ENCODE measurements at regions not wholly inside any gene's neighbourhood (a gene's known extent, or its start where the extent isn't known, plus 50 kb on each side); places are given as distances from the start of the nearest gene placed in this dataset.

- ChIA-PET POLR2A (no interaction called here), CTCF (interaction anchor here (1.5 kb wide), 1 partner anchor 12 kb away, joined by 5 read pairs; no protein-coding TSS in a partner anchor), RAD21 (ENCODE audit: low non-redundant PET in 1 of 2, low total read pairs in 2 of 2, uncharacterized antibody in 2 of 2, unreplicated experiment in 2 of 2) (no interaction called here)
- H4K20me1 ChIP-seq (ENCODE audit: insufficient read depth) = no peaks in the 10 kb centered on the region
- H3K4me2 ChIP-seq (ENCODE audit: low read length) = no peak overlapping the region
- H3K27me3 ChIP-seq (ENCODE audit: insufficient read depth, low read length) = no peaks in the 10 kb centered on the region
- intact Hi-C loops (cut with micrococcal nuclease) = no loop called here
- H3K79me2 ChIP-seq (ENCODE audit: insufficient read depth, low read length) = no peaks in the 10 kb centered on the region
- no peaks in the 10 kb centered on the region for H3K36me3 ChIP-seq (ENCODE audit: control insufficient read depth in 1 of 2, insufficient read depth in 2 of 2, low read length in 2 of 2)
- no TSS peak for BruUV-seq (replicated peaks)
- H2AFZ ChIP-seq (ENCODE audit: low read depth, low read length, poor library complexity, severe bottlenecking) = peak overlapping the region; percentile 52
- TF ChIP-seq ATF3 (IDR thresholded peaks at IDR 0.05) = no peak
- no peak for TF ChIP-seq EZH2phosphoT487 (IDR thresholded peaks at IDR 0.05; ENCODE audit: borderline replicate concordance)
- TF ChIP-seq EZH2 (IDR thresholded peaks at IDR 0.05) = no peak
- no peak for TF ChIP-seq RAD21 (IDR thresholded peaks at IDR 0.05; ENCODE audit: low read depth)
- no peak for TF ChIP-seq ZBTB33 (IDR thresholded peaks at IDR 0.05; ENCODE audit: extremely low read depth, insufficient replicate concordance, low read length)
- TF ChIP-seq POLR2AphosphoS5 (IDR thresholded peaks at IDR 0.05; ENCODE audit: low read depth, low read length) = no peak
- TF ChIP-seq MAX (IDR thresholded peaks at IDR 0.05) = no peak
- no peak for TF ChIP-seq POLR2A (IDR thresholded peaks at IDR 0.05; ENCODE audit: borderline replicate concordance, extremely low read depth, insufficient read depth, insufficient read length)
- TF ChIP-seq EGR1 (IDR thresholded peaks at IDR 0.05; ENCODE audit: low read depth) = no peak
- no peak for TF ChIP-seq YY1 (IDR thresholded peaks at IDR 0.05; ENCODE audit: extremely low read depth, insufficient replicate concordance, low read depth, low read length)
- no peak for TF ChIP-seq TCF7L2 (IDR thresholded peaks at IDR 0.05; ENCODE audit: borderline replicate concordance, extremely low read depth, insufficient read depth, insufficient read length)
- no peak for TF ChIP-seq CTCF (IDR thresholded peaks at IDR 0.05 in 2 of 3, conservative IDR thresholded peaks at IDR 0.05 in 1 of 3; ENCODE audit: borderline replicate concordance in 1 of 3, insufficient read depth in 1 of 3, low read depth in 2 of 3, low read length in 2 of 3)
- TF ChIP-seq CBX3 (IDR thresholded peaks at IDR 0.05; ENCODE audit: low read depth) = no peak
- TF ChIP-seq SRF (IDR thresholded peaks at IDR 0.05; ENCODE audit: low read depth) = no peak
- TF ChIP-seq CEBPB (IDR thresholded peaks at IDR 0.05; ENCODE audit: low read depth) = no peak
- TF ChIP-seq ELF1 (IDR thresholded peaks at IDR 0.05; ENCODE audit: borderline replicate concordance, low read depth) = no peak
- TF ChIP-seq FOSL1 (IDR thresholded peaks at IDR 0.05; ENCODE audit: low read depth) = no peak
- TF ChIP-seq REST (IDR thresholded peaks at IDR 0.05; ENCODE audit: low read depth) = no peak
- TF ChIP-seq JUND (IDR thresholded peaks at IDR 0.05) = no peak
- TF ChIP-seq ZNF274 (IDR thresholded peaks at IDR 0.05; ENCODE audit: low read depth, low read length) = no peak
- no peaks in the 10 kb centered on the region for H3K9me3 ChIP-seq (ENCODE audit: control insufficient read depth in 1 of 2, insufficient read depth in 1 of 2, low read depth in 1 of 2, low read length in 2 of 2)
- no peak overlapping the region for H3K4me3 ChIP-seq (replicated peaks in 1 of 2; ENCODE audit: low read depth in 1 of 2, low read length in 2 of 2)
- ATAC-seq = no peak
- H3K9ac ChIP-seq (ENCODE audit: low read length) = no peak overlapping the region
- no peaks in the 10 kb centered on the region for H3K9me2 ChIP-seq (ENCODE audit: insufficient read depth)
- no peak overlapping the region for H3K27ac ChIP-seq (ENCODE audit: low read depth, low read length)
- no peaks in the 10 kb centered on the region for H3K4me1 ChIP-seq (ENCODE audit: control insufficient read depth in 1 of 2, insufficient read depth in 2 of 2, low read length in 2 of 2)
- DNase-seq (ENCODE audit: low read depth, low spot score) = no peak
Observed at GRCh38 chr4:99735822-99736221, 78.2 kb upstream of the C4orf54 start.

Data from HCT116 (cell line).